ENCODE measurements at regions not wholly inside any gene's neighbourhood (a gene's known extent, or its start where the extent isn't known, plus 50 kb on each side); places are given as distances from the start of the nearest gene placed in this dataset.
A peak's percentile ranks its signal among the peaks of the same experiment; 100 is the strongest.
"Not testable (repeated sequence)": the region's sequence is repeated elsewhere in the genome, so short reads cannot be mapped to it uniquely, and the experiment has no call there.

- DNase-seq (ENCODE audit: low read depth) = not testable (repeated sequence)
Measured at GRCh38 chr20:25987928-25988560, 291.4 kb upstream of the ZNF337 start.

- DNase-seq (ENCODE audit: low read depth) = peak; percentile 45
Measured at GRCh38 chr20:25987073-25987927, 290.6 kb upstream of the ZNF337 start.

- no peak for DNase-seq (ENCODE audit: low read depth)
Measured at GRCh38 chr20:25985597-25985996, 288.9 kb upstream of the ZNF337 start.

GRCh38 chr20:25984933-25985332, 288.3 kb upstream of the ZNF337 start:
- peak; percentile 53 for DNase-seq (ENCODE audit: low read depth)

- not testable (repeated sequence) for DNase-seq (ENCODE audit: low read depth)
Measured at GRCh38 chr20:25982701-25983100, 286.0 kb upstream of the ZNF337 start.

- DNase-seq (ENCODE audit: low read depth) = not testable (repeated sequence)
Measured at GRCh38 chr20:25978450-25979190, 282.0 kb upstream of the ZNF337 start.

- DNase-seq (ENCODE audit: low read depth) = not testable (repeated sequence)
Measured at GRCh38 chr20:25975816-25976215, 279.2 kb upstream of the ZNF337 start.

GRCh38 chr20:25965203-25965602, 268.6 kb upstream of the ZNF337 start:
- DNase-seq (ENCODE audit: low read depth) = not testable (repeated sequence)

GRCh38 chr20:25953876-25954275, 257.2 kb upstream of the ZNF337 start:
- DNase-seq (ENCODE audit: low read depth) = not testable (repeated sequence)

- DNase-seq (ENCODE audit: low read depth) = not testable (repeated sequence)
Measured at GRCh38 chr20:25935230-25935629, 238.6 kb upstream of the ZNF337 start.

GRCh38 chr20:25932806-25933205, 236.2 kb upstream of the ZNF337 start:
- not testable (repeated sequence) for DNase-seq (ENCODE audit: low read depth)

GRCh38 chr20:25932170-25932569, 235.5 kb upstream of the ZNF337 start:
- not testable (repeated sequence) for DNase-seq (ENCODE audit: low read depth)

GRCh38 chr20:25902321-25902720, 205.7 kb upstream of the ZNF337 start:
- DNase-seq (ENCODE audit: low read depth) = not testable (repeated sequence)

- DNase-seq (ENCODE audit: low read depth) = not testable (repeated sequence)
Measured at GRCh38 chr20:25898663-25899062, 202.0 kb upstream of the ZNF337 start.

GRCh38 chr20:25879096-25879495, 182.4 kb upstream of the ZNF337 start:
- DNase-seq (ENCODE audit: low read depth) = not testable (repeated sequence)

- not testable (repeated sequence) for DNase-seq (ENCODE audit: low read depth)
Measured at GRCh38 chr20:25868650-25868979, 172.0 kb upstream of the ZNF337 start.

GRCh38 chr20:25867776-25868649, 171.4 kb upstream of the ZNF337 start:
- DNase-seq (ENCODE audit: low read depth) = peak; percentile 61

- not testable (repeated sequence) for DNase-seq (ENCODE audit: low read depth)
Measured at GRCh38 chr20:25867015-25867775, 170.5 kb upstream of the ZNF337 start.

- DNase-seq (ENCODE audit: low read depth) = peak; percentile 61
Measured at GRCh38 chr20:25865715-25866656, 169.3 kb upstream of the ZNF337 start.
